Right kidney (tissue), 1 donor: ENCODE measurements at regions not wholly inside any gene's neighbourhood (a gene's known extent, or its start where the extent isn't known, plus 50 kb on each side); places are given as distances from the start of the nearest gene placed in this dataset.

Experiments
- DNase-seq: peaks from one replicate; pipeline ENCODE4 v3.0.0-alpha.2; 2016

DNA sequence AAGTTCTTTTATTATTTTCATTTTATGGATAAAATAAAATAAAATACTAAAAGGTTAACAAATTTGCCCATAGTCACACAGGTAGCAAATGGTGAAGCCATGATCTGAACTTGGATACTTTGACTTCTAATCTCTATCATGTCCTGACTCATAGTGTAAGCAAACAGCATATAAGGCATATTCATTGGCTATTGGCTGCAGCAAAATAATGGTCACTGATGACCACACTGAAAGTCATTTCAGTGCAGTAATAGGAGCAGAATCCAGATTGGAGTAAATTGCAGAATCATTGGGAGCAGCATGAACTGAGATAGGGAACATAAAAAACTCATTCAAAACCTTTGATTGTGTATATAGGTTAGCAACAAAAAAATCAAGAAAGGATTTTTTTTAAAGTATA lies 262.9 kb downstream of the PLA2G4A start:
- DNase-seq, result no peak

DNA sequence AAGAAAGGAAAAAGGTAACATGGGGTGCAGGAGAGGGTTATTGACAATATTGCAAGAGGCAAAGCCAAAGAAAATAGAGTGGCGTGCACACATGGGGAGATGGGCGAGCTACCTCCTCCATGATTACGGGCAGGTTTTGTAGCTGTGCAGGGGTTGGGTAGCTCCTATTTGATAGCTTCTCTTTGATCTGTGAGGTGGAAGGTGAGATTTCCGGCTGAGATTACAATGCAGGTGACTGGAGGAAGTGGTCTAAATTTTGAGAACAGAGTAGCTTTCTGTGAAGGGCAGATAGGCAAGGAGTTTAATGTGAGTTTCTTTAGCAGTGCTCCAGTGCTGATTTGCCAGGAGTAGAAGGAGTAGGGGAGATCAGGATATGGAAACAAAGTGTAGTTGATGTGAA lies 263.4 kb downstream of the PLA2G4A start:
- no peak for DNase-seq

DNA sequence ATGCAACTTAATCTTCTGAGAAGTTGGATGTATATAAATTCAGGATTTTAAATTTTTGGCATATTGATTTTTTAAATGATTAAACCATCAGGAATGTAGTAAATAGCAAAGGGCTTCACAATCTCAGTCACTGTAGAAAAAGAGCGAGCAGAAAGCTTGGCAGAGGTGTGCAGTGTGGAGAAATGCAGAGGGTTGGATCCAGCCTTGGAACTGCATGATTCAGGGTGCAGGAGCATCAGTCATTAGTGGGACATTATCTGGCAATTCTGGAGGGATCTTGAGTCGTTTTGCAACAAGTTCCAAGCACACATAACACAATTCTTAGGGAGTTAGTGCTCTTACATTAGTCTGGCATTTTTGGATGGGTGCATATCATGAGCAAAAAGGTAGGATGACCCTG lies 267.9 kb downstream of the PLA2G4A start:
- no peak for DNase-seq

DNA sequence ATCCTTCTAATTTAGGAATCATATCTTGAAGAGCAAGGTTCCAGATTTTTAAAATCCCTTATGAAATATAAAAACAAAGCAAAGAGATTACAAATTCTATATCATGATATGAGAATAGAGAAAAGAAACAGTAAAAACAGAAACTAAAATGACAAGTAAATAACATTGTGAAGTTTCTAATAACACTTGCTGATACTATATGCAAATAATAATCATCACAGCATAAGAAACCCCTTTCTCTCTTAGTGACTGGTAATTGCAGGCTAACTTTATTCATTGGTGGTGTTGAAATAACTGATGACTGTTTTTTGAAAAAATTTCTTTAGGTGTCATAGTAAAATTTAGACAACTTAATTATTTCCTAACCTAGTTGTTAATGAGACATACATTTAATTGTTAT lies 281.6 kb downstream of the PLA2G4A start:
- no peak for DNase-seq

DNA sequence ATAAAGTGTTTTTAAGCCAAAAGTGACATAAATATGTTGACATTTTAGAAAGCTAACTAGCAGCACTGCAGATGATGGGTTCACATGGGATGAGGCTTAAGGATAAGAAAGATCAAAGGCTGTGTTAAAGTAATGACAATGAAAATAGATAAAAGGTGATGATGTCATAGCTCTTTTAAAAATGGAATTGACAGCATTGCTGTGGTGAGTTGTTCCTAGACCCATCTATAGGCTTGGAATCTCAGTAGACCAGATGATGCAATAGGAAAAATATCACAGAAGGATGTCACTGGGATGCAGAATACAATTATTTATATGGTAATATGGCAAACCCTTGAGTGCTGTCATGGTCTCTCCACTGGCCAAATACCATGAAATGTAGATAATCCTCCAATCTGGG lies 286.0 kb downstream of the PLA2G4A start:
- DNase-seq, result no peak

DNA sequence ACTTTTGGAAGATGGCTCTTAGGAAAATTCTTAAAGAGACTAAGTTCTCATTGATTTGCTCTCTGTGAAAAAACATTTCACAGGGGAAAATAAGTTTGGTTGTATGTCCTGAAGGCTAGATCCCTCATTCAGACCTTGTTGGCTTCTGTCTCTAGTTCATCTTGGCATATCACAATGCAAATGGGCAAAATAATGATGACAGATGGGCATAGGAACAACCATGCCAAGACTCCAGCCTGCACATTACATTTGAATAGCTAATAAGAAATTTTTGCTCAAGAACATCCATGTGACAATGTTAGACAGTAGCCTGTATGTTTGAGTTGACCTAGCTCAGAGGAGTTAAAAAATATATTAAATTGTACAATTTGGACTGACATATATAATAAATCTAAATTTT lies 292.9 kb downstream of the PLA2G4A start:
- no peak for DNase-seq

DNA sequence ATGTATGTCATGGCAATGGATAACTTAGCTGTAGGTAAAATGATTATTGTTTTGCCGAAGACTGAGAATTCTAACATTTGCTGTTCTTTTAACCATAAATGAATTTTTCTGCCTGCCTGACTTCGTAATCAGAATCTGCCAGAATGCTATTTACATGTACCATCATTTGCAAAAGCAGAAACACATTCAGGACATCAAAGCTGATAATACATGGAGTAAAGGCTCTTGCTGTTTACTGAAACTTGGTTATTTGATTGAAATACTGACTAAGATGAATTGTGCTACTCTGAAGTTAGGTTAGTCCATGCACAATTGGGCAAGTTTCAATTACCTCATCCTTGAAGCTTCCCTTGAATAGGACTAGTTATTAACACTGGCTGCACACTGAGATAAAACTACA lies 293.8 kb downstream of the PLA2G4A start:
- no peak for DNase-seq

DNA sequence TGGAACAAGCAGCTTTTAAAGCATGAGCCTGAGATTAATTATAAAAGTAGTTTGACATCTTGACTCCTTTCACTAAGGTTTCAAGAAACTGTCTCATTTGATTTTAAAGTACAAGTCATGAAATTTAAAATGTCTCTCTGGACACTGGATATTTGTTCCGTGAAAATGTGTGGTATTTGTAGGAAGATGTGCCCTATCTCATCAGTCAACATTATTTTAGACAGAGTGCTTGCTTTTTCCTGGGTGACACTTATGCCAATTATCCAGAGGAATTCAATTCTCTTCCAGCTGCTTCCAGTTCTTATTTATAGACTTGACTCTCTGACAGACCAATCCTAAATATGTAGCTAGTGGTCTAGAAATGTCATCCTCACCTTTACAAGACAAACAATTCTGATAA lies 300.4 kb downstream of the PLA2G4A start:
- no peak for DNase-seq

DNA sequence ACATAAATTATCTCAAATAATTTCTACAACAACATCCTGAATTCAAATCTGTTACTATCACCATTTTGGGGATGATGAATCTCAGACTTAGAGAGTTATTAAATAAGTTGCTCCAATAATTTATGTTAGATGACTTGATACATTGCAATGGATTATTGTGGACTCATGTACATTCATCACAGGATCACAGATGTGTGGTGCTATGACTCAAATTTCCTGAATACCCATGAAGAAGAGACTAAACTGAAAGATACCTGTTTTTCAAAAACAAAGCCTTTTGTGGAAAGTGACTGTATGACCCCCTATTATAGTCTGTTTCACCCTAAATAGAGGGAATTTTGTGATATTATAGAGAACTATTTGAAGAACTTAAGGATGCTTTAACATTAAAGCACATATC lies 315.0 kb downstream of the PLA2G4A start:
- no peak for DNase-seq

DNA sequence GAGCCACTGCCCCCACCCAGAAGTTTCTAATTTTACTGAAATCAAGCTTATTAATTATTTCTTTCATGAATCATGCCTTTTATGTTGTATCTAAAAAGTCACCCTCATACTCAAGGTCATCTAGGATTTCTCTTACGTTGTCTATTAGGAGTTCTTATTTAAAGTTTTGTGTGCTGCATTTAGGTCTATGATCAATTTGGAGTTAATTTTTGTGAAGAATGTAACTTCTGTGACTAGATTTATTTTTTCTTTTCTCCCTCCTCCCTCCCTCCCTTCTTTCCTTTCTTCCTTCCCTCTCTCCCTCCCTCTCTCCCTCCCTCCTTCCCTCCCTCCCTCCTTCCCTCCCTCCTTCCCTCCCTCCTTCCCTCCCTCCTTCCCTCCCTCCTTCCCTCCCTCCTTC lies 317.6 kb downstream of the PLA2G4A start:
- DNase-seq, result no peak

DNA sequence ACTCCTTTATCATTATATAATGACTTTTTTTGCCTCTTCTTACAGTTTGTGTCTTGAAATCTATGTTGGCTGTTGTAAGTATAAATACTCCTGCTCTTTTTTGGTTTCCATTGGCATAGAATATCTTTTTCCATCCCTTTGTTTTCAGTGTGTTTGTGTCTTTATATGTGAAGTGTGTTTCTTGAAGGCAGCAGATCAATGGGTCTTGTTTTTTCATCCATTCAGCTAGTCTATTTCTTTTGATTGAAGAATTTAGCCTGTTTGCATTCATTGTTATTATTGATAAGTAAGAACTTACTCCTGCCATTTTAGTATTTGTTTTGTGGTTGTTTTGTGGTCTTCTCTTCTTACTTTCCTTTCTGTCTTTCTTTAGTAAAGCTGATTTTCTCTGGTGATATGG lies 322.8 kb downstream of the PLA2G4A start:
- no peak for DNase-seq

DNA sequence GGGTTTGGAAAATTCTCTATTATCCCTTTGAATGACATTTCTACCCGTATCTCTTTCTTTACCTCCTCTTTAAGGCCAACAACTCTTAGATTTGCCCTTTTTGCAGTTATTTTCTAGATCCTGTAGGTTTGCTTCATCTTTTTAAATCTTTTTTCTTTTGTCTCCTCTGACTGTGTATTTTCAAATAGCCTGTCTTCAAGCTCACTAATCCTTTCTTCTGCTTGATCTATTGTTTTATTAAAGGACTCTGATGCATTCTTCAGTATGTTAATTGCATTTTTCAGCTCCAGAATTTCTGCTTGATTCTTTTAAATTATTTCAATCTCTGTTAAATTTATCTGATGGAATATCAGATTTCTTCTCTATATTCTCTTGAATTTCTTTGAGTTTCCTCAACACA lies 324.3 kb downstream of the PLA2G4A start:
- no peak for DNase-seq

DNA sequence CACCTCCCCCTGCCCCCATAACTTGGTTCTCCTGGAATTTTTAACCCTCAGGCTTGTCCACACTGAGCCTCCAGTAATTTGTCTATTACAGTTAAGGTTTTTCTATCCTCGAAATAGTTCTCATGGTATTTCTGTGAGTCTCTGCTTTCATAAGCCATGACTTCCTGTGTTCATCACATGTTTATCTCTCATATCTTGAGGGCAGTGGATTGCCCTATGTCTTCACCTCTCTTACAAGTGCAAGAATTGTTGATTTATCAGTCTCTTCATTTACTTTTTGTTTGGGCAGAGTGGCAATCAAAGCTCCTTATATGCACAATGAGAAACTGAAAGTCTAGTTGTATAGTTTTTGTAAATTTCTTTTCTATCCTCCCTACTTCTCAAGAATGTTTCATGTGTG lies 328.4 kb downstream of the PLA2G4A start:
- DNase-seq, result no peak

DNA sequence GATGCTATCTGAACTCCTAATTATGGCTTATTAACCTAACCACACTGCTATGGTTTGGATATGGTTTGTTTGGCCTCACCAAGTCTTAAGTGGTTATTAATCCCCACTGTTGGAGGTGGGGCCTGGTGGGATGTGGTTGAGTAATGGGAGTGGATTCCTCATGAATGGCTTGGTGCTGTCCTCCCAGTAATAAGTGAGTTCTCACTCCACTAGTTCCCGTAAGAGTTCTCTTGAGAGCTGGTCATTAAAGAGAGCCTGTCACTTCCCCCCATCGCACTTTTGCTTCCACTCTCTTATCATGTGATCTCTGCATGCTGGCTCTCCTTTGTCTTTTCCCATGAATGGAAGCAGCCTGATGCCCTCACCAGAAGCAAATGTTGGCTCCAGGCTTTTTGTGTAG lies 328.8 kb downstream of the PLA2G4A start:
- DNase-seq, result no peak

DNA sequence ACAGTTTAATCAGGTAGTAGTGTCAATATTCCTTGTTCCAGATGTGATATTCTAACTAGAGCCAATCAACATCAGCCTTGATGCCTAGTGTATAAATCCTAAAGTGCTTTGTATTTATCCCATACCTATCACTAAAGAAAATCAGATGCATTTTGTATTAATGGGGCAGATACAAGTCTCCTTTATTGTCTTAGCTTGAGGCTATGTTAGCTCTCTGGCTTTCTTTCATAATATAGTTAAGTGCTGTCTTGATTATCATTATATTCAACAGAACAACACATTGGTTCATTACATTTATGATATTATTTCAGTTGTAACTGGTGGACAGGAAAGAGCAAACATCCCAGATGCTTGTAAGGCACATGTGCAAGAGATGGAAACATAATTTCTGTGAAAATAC lies 338.8 kb downstream of the PLA2G4A start:
- DNase-seq, result no peak

DNA sequence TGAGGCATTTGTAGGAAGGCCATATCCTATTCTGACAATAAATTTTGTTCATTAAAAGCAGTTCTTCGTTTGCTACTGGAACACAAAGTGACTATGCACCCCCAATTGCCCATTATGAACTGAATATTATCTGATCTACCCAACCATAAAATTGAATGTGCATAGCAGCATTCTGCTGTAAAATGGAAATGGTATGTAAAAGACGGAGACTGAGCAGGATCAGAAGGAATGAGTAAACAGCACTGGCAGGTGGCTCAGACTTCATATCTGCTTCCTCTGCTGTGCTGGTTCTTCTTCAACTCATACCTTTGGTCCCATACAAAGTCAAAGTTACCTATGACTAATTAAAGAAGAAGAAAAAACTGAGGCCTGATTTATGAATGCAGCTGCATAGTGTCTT lies 339.5 kb downstream of the PLA2G4A start:
- no peak for DNase-seq

DNA sequence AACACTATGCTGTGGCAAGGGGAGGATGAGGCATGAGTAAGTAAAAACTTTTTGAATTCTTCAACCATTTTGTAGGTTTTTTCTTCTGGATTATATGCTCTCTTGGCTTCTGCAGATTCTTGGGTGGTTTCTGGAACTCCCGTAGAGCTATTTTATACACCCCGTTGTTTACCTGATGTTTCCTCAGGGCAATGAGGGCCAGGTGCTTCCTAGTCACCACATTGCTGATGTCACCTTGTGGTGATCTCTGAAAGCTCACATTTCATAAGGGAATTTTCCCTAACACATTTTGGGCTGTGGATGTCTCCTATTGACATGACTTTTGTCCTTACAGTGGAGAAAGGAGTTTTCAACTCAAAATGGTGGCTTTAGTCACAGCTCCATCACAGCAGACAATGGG lies 356.6 kb downstream of the PLA2G4A start:
- DNase-seq, result no peak

DNA sequence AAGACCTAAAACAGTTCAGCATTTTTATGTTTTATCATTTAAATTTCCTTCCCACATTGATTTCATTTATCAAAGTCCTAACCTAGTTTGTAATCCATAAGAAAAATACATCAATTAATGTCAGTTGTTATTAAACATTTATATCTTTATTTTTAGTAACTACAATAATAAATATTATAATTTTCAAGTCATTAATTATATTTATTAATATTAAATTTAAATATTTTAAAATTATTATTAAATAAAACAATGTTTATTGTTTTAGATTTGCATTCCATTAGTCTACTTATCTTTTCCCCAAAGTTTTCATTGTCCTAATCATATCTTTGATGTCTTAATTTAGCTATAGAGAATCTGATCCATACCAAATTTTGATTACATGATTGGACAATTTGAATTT lies 368.9 kb downstream of the PLA2G4A start:
- DNase-seq, result no peak

DNA sequence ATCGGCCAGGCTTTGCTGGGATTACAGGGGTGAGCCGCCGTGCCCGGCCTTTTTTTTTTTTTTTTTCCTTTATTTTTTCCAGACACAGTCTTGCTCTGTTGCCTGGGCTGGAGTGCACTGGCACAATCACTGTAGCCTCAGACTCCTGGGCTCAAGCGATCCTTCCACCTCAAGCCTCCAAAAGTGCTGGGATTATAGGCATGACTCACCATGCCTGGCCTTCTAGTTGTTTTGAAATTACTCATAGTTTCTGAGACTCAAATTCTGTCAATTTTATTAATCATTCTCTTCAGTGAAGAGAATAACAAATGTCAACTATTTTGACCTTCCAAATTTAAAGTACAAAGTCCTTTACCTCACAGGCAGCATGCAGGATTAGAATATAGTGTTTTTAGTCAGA lies 374.5 kb downstream of the PLA2G4A start:
- DNase-seq, result no peak

DNA sequence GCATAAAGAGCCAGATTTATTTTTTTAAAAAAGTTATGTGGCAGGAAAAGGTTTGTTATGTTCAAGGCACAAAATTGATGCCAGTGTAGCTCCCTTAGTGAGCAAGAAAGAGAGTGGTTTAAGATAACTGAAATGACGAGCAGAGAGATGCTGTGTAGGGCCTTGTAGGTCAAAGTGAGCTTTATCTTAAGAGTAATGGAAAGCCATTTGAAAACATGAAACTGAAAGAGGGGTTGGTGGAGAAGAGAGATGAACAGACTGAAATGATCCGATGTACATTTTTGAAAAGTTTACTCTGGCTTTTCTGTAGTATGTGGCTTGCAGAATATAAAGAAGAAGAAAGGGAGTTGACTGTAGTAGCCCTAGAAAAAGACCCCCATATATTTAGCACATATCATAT lies 383.6 kb downstream of the PLA2G4A start:
- no peak for DNase-seq

DNA sequence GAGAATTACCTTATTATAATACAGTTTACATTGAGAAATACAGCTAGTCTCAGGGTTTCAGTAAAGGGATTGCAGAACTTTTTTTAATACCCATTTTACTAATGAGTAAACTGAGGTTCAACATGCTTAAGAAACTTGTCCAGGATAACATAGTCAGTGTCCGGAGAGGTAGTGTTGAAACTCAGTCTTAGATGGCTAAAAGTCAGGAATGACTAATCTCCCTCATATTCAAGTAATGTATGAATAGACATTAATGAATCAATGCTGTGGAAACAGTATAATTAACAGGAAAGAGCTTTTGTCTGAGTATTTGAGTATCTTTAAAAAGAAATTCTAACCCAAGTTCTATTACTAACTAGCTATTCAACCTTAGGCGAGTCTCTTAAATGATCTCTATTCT lies 397.6 kb downstream of the PLA2G4A start:
- no peak for DNase-seq

DNA sequence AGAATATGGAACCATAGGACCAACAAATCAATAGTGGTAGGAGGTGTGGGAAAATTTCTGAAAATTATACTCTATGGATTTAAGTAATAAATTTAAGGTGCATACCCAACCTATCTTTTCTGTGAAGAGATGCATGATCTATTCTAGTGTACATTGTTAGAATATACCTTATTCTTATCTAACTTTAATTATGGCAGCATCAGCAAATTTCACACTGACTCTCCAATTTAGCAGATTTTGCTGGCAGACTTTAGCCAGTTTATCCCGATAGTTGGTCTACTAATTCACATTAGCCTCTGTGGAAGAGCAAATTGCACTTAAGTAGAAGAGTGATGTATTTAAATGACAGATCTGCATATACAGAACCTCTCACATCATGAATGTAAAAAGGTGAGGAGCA lies 400.0 kb downstream of the PLA2G4A start:
- DNase-seq, result no peak

DNA sequence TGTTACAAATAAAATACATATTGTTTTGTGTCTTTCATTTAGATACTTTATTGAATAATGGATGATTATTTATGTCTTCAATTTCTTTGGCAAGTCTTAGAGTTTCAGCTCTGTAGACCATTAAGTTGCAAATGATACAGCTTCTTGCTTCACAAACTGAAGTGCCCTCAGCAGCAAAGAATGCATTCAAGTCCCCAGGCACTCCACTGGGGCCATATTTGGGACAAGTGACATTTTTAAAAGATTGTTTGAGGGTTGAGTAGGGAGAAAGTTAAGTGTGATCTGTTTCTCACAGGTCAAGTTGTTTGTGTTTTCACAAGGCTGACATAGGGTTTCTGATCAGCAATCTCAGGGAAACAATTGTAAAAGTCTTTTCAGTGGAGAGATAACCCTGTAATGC lies 400.7 kb downstream of the PLA2G4A start:
- DNase-seq, result no peak

DNA sequence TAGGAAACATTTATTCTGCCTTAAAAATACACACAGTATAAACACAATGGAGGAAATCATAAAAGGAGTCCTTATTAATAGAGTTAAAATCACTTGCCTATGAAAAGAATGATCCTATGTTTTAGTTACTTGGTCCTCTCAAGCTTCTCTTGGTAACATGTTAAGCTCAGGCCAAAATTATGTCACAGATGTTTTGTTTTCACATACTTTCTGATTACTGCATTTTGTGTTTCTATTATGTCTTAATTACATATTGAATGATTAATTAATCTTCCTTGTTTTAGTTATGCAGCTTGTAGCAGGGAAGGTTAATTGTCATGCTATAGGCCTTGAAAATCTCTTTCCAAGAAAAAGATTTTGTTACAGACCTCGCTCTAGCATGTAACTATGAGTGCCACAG lies 406.0 kb downstream of the PLA2G4A start:
- no peak for DNase-seq

DNA sequence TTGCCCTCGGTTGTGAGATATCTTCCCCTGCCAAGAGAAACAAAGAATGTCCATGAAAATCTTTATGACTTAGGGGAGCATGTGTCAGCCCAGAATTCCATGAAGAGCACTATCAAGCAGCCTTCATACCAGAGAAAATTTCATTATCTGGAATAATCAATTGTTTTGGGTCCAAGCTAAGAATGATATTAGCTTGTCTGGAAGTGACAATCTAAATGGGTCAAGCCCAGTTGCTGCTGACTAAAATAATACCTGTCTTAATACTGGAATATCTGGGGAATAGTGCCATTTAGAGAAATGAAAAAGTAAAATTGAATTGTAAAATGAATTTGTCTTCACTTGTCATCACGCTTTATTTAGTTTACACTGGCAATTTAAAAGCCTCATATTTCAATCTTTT lies 407.4 kb downstream of the PLA2G4A start:
- no peak for DNase-seq

DNA sequence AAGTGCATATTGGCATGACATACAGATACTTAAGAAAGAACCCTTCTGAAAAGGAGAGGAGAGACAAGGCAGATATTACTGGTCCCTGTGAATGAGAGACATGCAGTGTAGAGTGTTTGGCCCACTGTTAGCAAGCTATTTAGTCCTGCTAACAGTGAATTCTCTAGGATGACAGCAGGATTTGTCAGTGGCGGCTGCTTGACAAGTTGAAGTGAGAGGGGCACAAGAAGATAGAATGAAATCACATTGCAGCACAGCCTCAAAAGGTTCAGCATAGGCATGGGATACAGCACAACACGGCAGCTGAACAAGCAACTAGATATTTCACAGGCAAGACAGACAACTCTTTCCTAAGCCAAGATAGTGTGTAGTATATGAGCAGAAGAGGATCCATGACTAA lies 407.9 kb downstream of the PLA2G4A start:
- DNase-seq, result no peak
